Inflammatory macrophage (primary cell): ENCODE measurements at regions not wholly inside any gene's neighbourhood (a gene's known extent, or its start where the extent isn't known, plus 50 kb on each side); places are given as distances from the start of the nearest gene placed in this dataset.

Experiments
- DNase-seq, 2 donors: peaks; one replicate each; pipeline ENCODE4 v3.0.0-alpha.2; 2020 to 2022

DNA sequence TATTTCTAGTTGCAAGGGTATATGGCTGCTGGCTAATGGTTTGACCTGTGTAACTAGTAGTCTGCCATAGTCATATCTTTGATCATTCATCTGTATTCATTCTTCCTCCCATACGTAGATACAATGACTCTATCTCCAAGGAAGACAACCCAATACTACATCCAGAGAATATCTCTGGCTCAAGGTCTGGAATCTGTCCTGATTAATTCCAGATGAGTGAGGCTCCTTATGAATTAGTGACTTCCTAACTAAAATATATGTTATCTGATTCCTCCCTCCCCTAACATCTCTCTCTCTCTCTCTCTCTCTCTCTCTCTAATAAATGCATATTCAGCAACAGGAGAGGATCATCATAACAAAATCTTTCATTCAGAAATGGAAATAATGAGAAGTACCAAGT, 641.5 kb downstream of the FAT4 start:
- no peak for DNase-seq

DNA sequence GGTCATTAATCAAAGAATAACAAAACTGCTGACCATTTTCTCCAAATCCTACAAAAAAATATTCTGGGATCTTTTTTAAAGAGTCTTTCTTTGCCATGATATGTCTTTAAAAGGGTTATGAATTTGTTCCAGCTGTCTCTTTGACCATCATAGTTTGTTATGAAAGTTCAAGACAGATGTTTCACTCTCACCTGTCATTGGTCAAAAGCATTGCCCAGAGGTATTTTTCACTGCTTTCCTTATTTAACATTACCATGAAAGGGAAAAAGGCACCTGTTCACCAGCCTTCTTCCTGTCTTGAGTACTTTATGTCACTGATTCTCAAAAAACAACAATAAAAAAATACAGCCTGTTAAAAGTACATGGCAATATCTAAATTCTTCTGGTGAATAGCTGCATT, 643.8 kb downstream of the FAT4 start:
- DNase-seq = no peak

GRCh38 chr4:125961626-125962025, 646.9 kb downstream of the FAT4 start:
- no peak for DNase-seq

DNA sequence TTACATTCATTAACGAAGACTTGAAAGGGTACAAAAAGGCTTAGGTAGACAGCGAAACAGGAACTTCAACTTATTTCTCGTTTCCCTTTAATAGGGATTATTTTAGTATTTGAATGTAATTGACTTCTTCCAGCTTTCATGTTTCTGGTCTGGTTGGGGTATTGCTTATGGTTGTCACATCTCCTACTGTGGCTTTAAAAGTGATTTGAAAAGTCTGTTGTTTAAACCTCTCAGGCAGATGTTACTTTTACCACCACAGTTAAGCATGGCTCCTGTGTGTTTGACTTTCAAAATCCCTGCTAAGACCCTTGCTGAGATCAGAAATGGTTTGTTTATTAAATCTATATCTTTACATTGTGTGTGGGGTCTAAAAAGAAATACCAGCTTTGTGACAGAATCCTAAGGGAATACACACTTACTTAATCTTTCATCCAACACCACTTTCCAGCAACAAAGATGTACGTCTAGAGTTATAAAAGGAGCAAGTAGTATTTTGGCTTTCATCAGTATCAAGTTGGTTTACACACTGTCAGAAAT, 661.2 kb downstream of the FAT4 start:
- no peak for DNase-seq

- no peak for DNase-seq
Observed at GRCh38 chr4:125979950-125980349, 665.2 kb downstream of the FAT4 start.

- DNase-seq = no peak
Observed at GRCh38 chr4:125983168-125983567, 668.4 kb downstream of the FAT4 start.

- no peak for DNase-seq
Observed at GRCh38 chr4:125985856-125986255, 671.1 kb downstream of the FAT4 start.

DNA sequence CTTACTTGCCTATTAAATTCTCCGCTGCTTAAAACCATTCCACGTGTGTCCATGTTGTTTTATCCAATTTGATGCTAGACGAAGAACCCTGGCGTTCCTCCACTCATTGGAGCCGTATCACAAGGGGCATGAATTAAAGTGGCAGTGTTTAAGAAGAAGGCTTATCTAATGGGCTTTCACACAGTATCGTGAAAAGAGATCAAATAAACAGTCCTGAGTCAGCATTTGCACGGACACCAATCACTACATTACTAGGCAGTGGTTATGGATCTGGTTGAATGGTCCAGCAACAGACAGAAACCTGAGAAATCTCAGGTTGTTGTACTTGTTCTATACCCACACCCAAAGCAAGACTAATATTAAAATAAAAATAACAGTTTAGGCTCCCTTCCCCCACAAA, 671.6 kb downstream of the FAT4 start:
- no peak for DNase-seq

- no peak for DNase-seq
Observed at GRCh38 chr4:125988464-125988863, 673.7 kb downstream of the FAT4 start.

DNA sequence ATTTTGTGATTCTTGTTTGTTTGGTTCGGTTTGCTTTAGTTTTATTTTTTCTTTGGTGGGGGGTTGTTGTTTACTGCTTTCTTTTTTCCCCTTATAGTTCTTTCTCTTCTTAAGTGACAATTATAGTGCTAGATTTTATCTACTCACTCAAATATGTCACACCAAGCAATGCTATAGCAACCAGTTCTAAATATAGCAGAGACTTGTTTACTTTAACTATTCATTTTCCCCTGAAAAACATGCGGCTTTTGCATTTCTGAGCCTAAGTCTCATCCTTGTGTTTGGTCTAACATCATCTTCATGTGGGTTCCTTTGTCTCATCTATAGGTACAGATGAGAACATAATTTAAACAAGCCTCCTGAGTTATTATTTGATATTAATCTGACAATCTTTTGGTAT, 676.6 kb downstream of the FAT4 start:
- no peak for DNase-seq

DNA sequence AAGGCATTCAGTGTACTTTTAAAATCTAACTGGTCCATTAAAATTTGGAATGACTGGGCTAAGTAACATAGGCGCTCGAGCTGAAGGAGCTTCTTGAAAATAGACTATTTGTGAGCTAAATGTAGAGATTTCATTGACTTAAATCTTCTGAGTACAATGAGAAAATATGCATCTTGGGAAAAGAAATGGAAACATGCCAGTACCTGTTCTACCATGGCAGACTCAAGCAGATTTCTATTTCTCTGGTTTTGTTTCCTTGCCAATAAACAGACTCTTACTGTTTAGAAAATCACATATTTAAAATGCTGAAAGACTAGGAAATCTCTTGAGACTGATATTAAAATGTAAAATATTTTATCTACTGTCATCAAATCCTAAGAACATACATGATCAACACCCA, 678.1 kb downstream of the FAT4 start:
- no peak for DNase-seq

DNA sequence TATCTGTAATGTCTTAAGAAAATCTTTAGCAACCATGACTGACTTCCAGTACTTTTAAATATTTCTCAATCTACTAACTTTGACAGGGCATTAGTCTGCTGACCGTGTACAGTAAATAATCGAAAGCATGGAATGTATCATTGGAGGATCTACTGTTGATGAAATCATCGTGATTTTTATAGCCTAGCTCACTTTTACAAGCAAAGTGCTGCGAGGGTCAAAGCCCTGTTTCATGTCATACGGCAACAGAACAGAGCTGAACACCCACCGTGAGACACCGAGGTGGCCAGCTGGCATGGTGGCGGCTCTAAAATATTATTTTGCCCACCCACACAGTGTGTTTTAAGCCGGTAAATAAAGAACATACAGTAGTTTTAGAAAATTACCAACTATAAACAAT, 679.3 kb downstream of the FAT4 start:
- DNase-seq = no peak

DNA sequence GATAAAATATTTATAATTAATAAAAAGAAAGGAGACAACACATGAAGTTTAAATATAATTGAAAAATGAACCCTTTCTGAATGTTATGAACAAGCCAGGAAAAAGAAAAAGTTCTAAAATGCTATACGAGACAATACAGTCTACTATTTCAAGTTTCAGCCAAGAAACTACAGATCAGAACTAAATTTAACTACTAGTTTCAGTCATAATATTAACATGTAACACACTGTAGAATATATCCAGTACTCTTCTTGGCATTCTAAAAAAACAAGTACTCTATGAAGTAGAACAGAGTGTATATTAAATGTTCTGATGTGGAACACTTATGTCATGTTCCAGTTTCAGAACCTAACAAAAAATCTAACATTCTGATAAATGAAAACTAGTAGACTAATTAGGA, 679.7 kb downstream of the FAT4 start:
- no peak for DNase-seq

GRCh38 chr4:126004941-126005340, 690.2 kb downstream of the FAT4 start:
- no peak for DNase-seq

DNA sequence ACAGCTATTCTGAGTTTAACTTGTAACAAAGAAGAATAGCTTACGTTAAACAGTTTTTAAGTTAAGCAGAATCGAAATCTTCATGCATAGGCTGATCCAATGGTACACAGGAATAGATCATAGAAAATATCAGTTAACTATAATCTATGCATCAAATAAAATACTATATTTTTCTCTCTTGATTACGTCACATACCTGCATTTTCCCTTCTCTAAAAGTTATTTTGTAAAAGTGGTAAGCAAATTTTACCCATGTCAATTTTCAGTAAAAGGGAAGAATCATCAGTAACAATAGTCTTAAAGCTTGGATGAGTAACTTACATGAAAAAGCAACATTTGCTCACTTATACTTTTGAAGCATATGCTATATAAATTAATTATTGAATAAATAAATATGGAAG, 692.4 kb downstream of the FAT4 start:
- no peak for DNase-seq

DNA sequence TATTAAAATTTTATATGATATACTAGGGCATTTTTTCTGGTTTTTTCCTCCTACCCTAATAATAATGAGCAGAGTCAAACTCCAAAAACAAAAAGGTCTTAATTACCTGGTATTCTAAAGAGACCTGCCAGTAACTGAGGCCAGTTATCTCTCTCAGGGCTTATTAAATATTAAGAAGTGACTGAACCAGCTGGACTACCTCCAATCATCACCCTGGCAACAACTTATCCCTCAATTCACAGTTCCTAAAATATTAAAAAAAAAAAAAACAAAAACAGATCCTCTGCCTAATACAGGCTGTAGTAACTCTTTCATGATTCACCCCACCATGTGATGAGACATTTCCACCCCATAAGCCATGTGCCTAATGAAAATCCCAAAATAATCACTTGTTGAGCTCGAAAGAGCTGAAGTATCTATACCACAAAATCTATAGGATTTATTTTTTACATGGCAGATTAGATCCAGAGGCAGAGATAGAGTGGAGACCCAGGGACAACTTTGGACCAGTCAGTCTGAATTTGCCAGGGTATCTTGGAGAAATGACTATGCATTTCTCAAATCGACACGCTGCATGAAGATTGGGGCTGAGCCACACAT, 698.0 kb downstream of the FAT4 start:
- DNase-seq = no peak

DNA sequence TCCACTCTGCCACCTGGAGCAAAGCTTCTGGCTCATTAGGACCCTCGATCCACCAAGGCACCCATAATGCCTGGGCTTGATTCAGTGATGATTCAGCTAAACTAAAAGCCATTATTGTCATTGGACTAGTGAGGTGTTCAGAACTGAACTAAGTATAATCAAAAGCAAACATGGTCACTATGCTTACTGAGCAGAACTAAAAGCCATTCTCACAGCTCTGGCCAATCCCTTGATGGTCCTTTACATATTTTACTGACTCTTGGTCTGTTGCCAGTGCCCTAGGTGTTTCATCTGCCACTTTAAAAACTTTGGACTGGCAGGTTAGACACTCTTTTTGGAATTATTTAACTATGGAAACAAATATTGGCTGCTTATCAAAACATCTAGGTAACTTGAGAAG, 703.5 kb downstream of the FAT4 start:
- DNase-seq = no peak

- no peak for DNase-seq
Observed at GRCh38 chr4:126023896-126024295, 709.1 kb downstream of the FAT4 start.

DNA sequence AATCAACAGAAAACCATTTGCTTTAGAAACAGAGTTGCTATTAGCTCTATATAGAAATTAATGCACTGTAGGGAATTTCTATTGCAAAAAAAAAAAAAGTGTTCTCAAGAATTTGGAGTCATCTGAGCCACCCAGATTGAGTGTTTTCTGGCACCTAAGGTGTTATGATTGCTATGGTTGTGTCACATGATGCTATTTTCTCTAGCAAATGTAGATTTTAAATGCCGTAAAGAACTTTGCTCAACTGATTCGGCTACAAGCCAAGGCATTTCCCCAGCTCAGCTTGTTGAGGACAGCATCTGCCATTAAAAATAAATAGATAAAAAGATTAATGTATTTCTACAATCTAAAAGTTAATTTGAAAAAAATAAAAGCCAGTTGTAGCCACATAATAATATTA, 712.8 kb downstream of the FAT4 start:
- DNase-seq = no peak

DNA sequence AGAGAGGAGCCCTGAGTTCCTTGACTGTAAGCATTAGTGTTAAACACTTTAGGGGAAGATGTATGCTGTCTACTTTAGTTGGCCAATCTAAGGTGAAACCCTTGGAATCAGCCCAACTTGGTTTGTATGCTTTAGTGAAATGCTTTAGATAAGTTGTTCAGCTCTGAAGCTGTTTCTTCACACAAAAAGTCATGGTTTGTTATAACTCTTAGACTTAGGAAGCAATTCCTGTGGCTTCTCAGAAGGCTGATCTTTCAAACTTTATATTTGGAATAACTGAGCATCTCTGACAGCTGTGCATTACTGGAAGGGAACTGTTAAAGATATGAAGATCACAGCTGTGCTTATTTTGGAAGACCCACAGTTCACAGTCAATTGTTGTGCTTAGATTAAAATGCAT, 714.1 kb downstream of the FAT4 start:
- no peak for DNase-seq

DNA sequence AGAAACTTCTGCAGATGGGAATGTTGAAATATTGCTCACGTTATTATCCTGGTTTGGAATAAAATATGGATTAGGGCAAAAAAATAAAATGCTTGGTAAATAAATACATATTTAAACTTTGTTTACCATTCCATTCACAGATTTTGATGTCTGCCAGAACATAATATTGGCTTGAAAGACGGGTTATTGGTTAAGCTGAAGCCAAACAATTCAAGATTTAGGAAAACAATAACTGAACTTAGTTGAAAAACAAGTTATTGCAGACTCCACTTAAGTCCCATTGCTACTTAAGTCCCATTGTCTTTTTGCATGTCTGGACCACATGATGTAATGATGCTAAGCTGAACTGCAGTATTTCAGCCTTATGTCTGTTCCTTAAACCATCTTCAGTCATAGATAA, 722.5 kb downstream of the FAT4 start:
- DNase-seq = no peak

DNA sequence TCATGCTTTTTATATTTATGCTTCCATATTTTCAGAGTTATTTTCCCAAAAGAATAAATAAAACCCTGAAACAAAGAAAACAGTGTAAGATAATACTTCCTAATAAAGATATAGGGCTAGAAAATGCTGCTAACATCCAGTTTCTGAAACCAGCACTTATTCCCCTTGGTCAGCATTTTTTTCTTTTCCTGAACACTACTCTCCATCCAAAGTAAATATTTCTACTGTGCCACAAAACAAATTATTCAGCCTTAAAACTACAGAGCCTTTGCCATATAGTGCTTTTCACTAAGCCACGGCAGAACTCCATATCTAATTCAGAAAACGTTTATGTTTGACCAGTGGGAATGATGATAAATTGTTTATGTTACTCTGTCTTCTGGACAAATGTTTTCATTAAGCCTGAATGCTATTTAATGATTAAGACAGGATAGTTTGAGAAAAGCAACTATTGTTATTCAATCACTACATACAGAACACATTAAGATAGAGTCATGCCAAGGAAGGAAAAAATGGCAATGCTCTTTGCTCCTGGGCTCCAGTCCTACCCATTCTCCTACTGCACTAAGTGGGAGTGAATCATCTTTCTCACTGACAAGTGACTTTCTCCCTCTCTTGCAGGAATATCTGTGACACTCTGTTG, 723.9 kb downstream of the FAT4 start:
- no peak for DNase-seq

GRCh38 chr4:126046081-126046614, 731.4 kb downstream of the FAT4 start:
- no peak for DNase-seq

GRCh38 chr4:126047114-126047513, 732.4 kb downstream of the FAT4 start:
- no peak for DNase-seq
